GM12878 (cell line): ENCODE measurements at regions not wholly inside any gene's neighbourhood (a gene's known extent, or its start where the extent isn't known, plus 50 kb on each side); places are given as distances from the start of the nearest gene placed in this dataset.

Experiments
- ATAC-seq: fragments of 200-7000 bp; cut with Tn5 transposase; 3 replicates; pipeline ENCODE4 v1.9.1; 2020; ENCODE audit warnings: mild to moderate bottlenecking, moderate library complexity
- BruUV-seq: library from RNA; stranded (reverse); fragments of 400-500 nt; replicated peaks from 2 replicates; lab custom pipeline; 2021; lab: Mats Ljungman, UMichigan
- CTCF ChIA-PET: fragments of 300-600 bp; sonication (Branson Sonifier 250); formaldehyde crosslinking; extraction: SDS; loops from one replicate; lab custom pipeline; 2021; ENCODE audit warnings: inconsistent platforms; lab: Yijun Ruan, JAX
- POLR2A ChIA-PET: fragments of 350-600 bp; formaldehyde crosslinking; extraction: SDS; loops from one replicate; lab custom pipeline; 2021; ENCODE audit warnings: inconsistent platforms; lab: Charles Lee
- RAD21 ChIA-PET: fragments of 300-600 bp; sonication (Branson Sonifier 250); formaldehyde crosslinking; loops from one replicate; lab custom pipeline; 2023; ENCODE audit warnings: antibody characterized with exemption; ENCODE audit not compliant: unreplicated experiment; lab: Charles Lee
- SMC1A ChIA-PET: fragments of 300-600 bp; sonication (Branson Sonifier 250); formaldehyde crosslinking; loops from one replicate; lab custom pipeline; 2023; ENCODE audit not compliant: unreplicated experiment, uncharacterized antibody; lab: Charles Lee
- DNase-seq: peaks from one replicate; pipeline ENCODE4 v3.0.0-alpha.2; 2011; ENCODE audit warnings: low read depth, low spot score
- FAIRE-seq: peaks from 3 replicates; lab custom pipeline; 2011; peaks lifted over from hg19 to GRCh38; lab: Jason Lieb, UNC
- H2AFZ ChIP-seq: 2 replicates; pipeline ENCODE4 v1.6.0; 2011; ENCODE audit warnings: low read depth, low read length, control low read depth; ENCODE audit not compliant: control insufficient read depth
- H3K27ac ChIP-seq: 2 replicates; pipeline ENCODE4 v1.5.1; 2011; ENCODE audit warnings: control low read depth; ENCODE audit not compliant: control insufficient read depth, insufficient read depth
- H3K27me3 ChIP-seq, 2 experiments: replicated peaks in 1 of 2; 2 replicates each; pipeline versions ENCODE4 v1.6.0 to v1.6.1; 2011; ENCODE audit warnings: low read length in 1 of 2; ENCODE audit not compliant: control insufficient read depth in 2 of 2, insufficient read depth in 2 of 2
- H3K36me3 ChIP-seq, 2 experiments: 2 replicates each; pipeline ENCODE4 v1.5.1; 2011; ENCODE audit warnings: low read length in 1 of 2; ENCODE audit not compliant: control insufficient read depth in 2 of 2, insufficient read depth in 2 of 2
- H3K4me1 ChIP-seq: 2 replicates; pipeline ENCODE4 v1.6.1; 2011; ENCODE audit warnings: mild to moderate bottlenecking, low read length, moderate library complexity, mixed read lengths; ENCODE audit not compliant: control insufficient read depth, insufficient read depth
- H3K4me2 ChIP-seq: 2 replicates; pipeline ENCODE4 v1.6.0; 2011; ENCODE audit warnings: control low read depth; ENCODE audit not compliant: control insufficient read depth, insufficient read depth
- H3K4me3 ChIP-seq: fragments of 200-600 bp; sonication (generic); 2 replicates; pipeline ENCODE4 v1.5.1; 2016
- H3K79me2 ChIP-seq: 2 replicates; pipeline ENCODE4 v1.6.0; 2011; ENCODE audit warnings: low read length; ENCODE audit not compliant: control insufficient read depth, insufficient read depth
- H3K9ac ChIP-seq: 2 replicates; pipeline ENCODE4 v1.8.0; 2011; ENCODE audit warnings: low read length, control low read depth, mixed read lengths; ENCODE audit not compliant: control insufficient read depth, insufficient read depth
- H3K9me3 ChIP-seq: replicated peaks from 3 replicates; pipeline ENCODE4 v1.5.1; 2011; ENCODE audit warnings: mild to moderate bottlenecking, low read length; ENCODE audit not compliant: control insufficient read depth, insufficient read depth
- H4K20me1 ChIP-seq: 2 replicates; pipeline ENCODE4 v1.6.0; 2011; ENCODE audit not compliant: control insufficient read depth, insufficient read depth
- ATF3 ChIP-seq: IDR thresholded peaks from 2 replicates; pipeline ENCODE4 v1.6.1; 2011; ENCODE audit warnings: low read depth, mild to moderate bottlenecking, low read length, moderate library complexity, borderline replicate concordance; ENCODE audit errors: extremely low read depth
- BCL3 ChIP-seq: IDR thresholded peaks from 2 replicates; pipeline ENCODE4 v1.6.1; 2011; ENCODE audit warnings: borderline replicate concordance, low read depth, mild to moderate bottlenecking, moderate library complexity, low read length; ENCODE audit not compliant: insufficient read depth, poor library complexity, severe bottlenecking
- CREB1 ChIP-seq: IDR thresholded peaks from 2 replicates; pipeline ENCODE4 v1.6.1; 2012; ENCODE audit warnings: low read depth, mild to moderate bottlenecking, inconsistent platforms
- CTCF ChIP-seq, 3 experiments: IDR thresholded peaks in 2 of 3; conservative IDR thresholded peaks in 1 of 3; 2 replicates each; pipeline ENCODE4 v1.5.1; 2011; ENCODE audit warnings: low read depth in 3 of 3, low read length in 3 of 3, mild to moderate bottlenecking in 3 of 3, control low read depth in 2 of 3, moderate library complexity in 2 of 3, inconsistent platforms in 1 of 3, mixed read lengths in 1 of 3; ENCODE audit not compliant: control insufficient read depth in 2 of 3, insufficient read depth in 1 of 3; ENCODE audit errors: extremely low read depth in 1 of 3
- ESRRA ChIP-seq: IDR thresholded peaks from 2 replicates; pipeline ENCODE4 v1.6.1; 2012; ENCODE audit warnings: mild to moderate bottlenecking, low read length, improper control_type of control experiment
- HDGF ChIP-seq: fragments of 450-650 bp; IDR thresholded peaks from 2 replicates; pipeline ENCODE4 v1.6.1; 2016; ENCODE audit warnings: antibody characterized with exemption
- NFYA ChIP-seq: IDR thresholded peaks from 2 replicates; pipeline ENCODE4 v1.6.1; 2011; ENCODE audit warnings: low read depth, mild to moderate bottlenecking, low read length, improper control_type of control experiment, borderline replicate concordance
- PAX5 ChIP-seq: IDR thresholded peaks from 2 replicates; pipeline ENCODE4 v1.6.1; 2011; ENCODE audit warnings: low read depth, low read length, borderline replicate concordance
- PBX3 ChIP-seq: IDR thresholded peaks from 2 replicates; pipeline ENCODE4 v1.6.1; 2011; ENCODE audit warnings: mild to moderate bottlenecking, low read depth, low read length, moderate library complexity; ENCODE audit not compliant: insufficient replicate concordance
- PML ChIP-seq: IDR thresholded peaks from 2 replicates; pipeline ENCODE4 v1.6.1; 2012; ENCODE audit warnings: low read length, inconsistent platforms
- POLR2AphosphoS5 ChIP-seq: IDR thresholded peaks from 2 replicates; pipeline ENCODE4 v1.6.1; 2011; ENCODE audit warnings: mild to moderate bottlenecking, low read length, inconsistent platforms
- RAD21 ChIP-seq: IDR thresholded peaks from 2 replicates; pipeline ENCODE4 v1.6.1; 2011; ENCODE audit warnings: mild to moderate bottlenecking, low read depth, low read length, moderate library complexity; ENCODE audit not compliant: insufficient read depth
- SMC3 ChIP-seq: IDR thresholded peaks from 2 replicates; pipeline ENCODE4 v1.6.1; 2011; ENCODE audit warnings: low read length, improper control_type of control experiment, borderline replicate concordance
- TCF3 ChIP-seq: IDR thresholded peaks from 2 replicates; pipeline ENCODE4 v1.6.1; 2012; ENCODE audit warnings: low read depth, mild to moderate bottlenecking, low read length, borderline replicate concordance; ENCODE audit not compliant: insufficient read depth
- ZSCAN29 ChIP-seq: fragments of 450-650 bp; IDR thresholded peaks from 2 replicates; pipeline ENCODE4 v1.6.1; 2017; ENCODE audit warnings: mild to moderate bottlenecking, moderate library complexity
- WGBS: methylation state at CpG from one replicate; pipeline ENCODE4 v1.1.6; 2016; ENCODE audit warnings: low lambda C conversion rate; ENCODE audit not compliant: insufficient replicate concordance, insufficient coverage; ENCODE audit errors: missing lambda C conversion rate; 5-methylcytosine and 5-hydroxymethylcytosine counted together
- in situ Hi-C: fragments of 300-500 bp; cut with MboI; formaldehyde crosslinking; loops from 9 replicates; pipeline ENCODE4 v1.14.3; 2018; ENCODE audit warnings: mixed read lengths
- intact Hi-C: fragments of 100-400 bp; cut with micrococcal nuclease; formaldehyde crosslinking; loops from one replicate; pipeline ENCODE4 v1.14.2; 2022; ENCODE audit not compliant: unreplicated experiment
- TF ChIP-seq, protein P1 (sequence below): IDR thresholded peaks from 2 replicates; pipeline ENCODE4 v1.6.1; 2011; ENCODE audit warnings: borderline replicate concordance, low read depth, mild to moderate bottlenecking, moderate library complexity, mixed read lengths, low read length; ENCODE audit not compliant: insufficient read depth; ENCODE audit errors: extremely low read length

DNA sequence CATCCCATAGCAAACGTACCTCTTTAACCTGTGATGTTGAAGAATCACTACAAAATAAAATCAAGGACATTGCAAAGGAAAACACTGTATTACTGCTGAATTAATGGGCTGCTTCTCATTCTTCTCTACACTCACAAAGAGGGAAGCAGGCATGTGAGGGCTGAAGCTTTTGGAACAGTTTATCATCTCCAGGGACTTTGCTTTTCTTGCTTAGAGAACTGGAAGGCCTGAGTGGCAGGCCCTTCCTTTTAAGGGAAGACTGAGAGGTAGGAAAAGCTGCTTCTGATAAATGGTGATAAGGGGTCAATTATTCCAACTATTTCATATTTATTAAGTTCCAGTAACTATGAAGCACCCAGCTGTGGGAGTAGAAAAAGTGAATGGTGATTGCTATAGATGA lies 649.6 kb downstream of the NTRK3 start (continued):
- TF ChIP-seq ATF3 (no peak), ESRRA (no peak), HDGF (no peak), CREB1 (no peak)

DNA sequence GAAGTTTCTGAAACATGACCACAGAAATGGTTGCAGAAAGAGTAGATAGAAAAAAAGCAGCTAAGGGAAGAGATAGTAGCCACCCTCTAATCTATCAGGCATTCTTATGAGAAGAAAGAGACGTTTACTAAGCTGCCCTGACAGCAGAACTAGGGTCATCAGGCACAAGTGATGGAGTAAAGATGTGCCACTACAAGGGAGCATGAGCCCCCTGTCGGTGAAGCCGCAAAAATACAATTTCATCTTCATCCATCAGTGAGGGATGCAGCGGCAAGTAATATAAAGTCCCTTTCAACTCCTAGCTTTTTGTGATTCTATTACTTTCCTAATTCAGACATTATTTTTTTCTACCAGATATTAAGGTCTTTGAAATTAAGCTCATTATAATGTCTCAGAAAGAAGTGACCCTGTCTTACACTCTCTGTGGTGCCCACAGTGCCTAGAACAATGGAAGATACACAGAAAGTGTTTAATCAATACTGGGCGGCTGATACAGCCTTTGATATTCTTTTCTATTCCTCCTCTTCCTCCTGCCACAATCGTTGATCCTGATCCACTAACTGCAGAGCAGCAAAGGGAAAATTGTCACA lies 651.6 kb downstream of the NTRK3 start:
- CTCF ChIA-PET = interaction anchor here (0.6 to 1.7 kb wide), 5 partner anchors 9 to 648 kb away, joined by 3 to 9 read pairs (median 3); no protein-coding TSS in a partner anchor
- intact Hi-C loops = loop anchor here (5.0 kb wide), 1 partner anchor 1748 kb away; no protein-coding TSS in a partner anchor
- no peak for FAIRE-seq
- no peak for TF ChIP-seq PBX3
- TF ChIP-seq SMC3 = peak; percentile 44; the same call in 1 of the 2 replicates
- no peak for TF ChIP-seq NFYA
- no peak for TF ChIP-seq TCF3
- TF ChIP-seq RAD21 = peak; percentile 27; the same call in 1 of the 2 replicates
- TF ChIP-seq PAX5 = no peak
- no peak for TF ChIP-seq BCL3
- no peak for TF ChIP-seq POLR2AphosphoS5
- TF ChIP-seq, protein P1, sequence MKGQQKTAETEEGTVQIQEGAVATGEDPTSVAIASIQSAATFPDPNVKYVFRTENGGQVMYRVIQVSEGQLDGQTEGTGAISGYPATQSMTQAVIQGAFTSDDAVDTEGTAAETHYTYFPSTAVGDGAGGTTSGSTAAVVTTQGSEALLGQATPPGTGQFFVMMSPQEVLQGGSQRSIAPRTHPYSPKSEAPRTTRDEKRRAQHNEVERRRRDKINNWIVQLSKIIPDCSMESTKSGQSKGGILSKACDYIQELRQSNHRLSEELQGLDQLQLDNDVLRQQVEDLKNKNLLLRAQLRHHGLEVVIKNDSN = no peak
- no peak for TF ChIP-seq PML
- TF ChIP-seq CTCF (IDR thresholded peaks at IDR 0.05 in 2 of 3, conservative IDR thresholded peaks at IDR 0.05 in 1 of 3; ENCODE audit: control insufficient read depth in 2 of 3, extremely low read depth in 1 of 3, insufficient read depth in 1 of 3, low read depth in 3 of 3, low read length in 3 of 3) = peak in 2 of 3 experiments; percentile 18 to 55; a peak in 3 of 6 replicates
- TF ChIP-seq ZSCAN29 = no peak

More for the DNA sequence above, 651.6 kb downstream of the NTRK3 start:
- Histone ChIP-seq H4K20me1 (no peaks in the 10 kb centered on the region), H3K36me3 (no peaks in the 10 kb centered on the region), H2AFZ (no peak overlapping the region), H3K9ac (no peak overlapping the region), H3K4me2 (no peak overlapping the region), H3K79me2 (no peaks in the 10 kb centered on the region), H3K27ac (no peak overlapping the region), H3K4me3 (no peak overlapping the region), H3K27me3 (no peaks in the 10 kb centered on the region), H3K4me1 (no peaks in the 10 kb centered on the region), H3K9me3 (no peaks in the 10 kb centered on the region)
- DNase-seq (no peak), ATAC-seq (no peak)
- SMC1A ChIA-PET = interaction anchor here (0.9 to 1.2 kb wide), 2 partner anchors 11 to 1740 kb away, joined by 3 to 4 read pairs; no protein-coding TSS in a partner anchor
- WGBS = 6% methylated on average over 6 of the region's 6 CpGs
- BruUV-seq = no TSS peak
- POLR2A ChIA-PET = no interaction called here
- in situ Hi-C loops = no loop called here
- RAD21 ChIA-PET = no interaction called here
